T-helper 2 cell (primary cell): ENCODE measurements at regions not wholly inside any gene's neighbourhood (a gene's known extent, or its start where the extent isn't known, plus 50 kb on each side); places are given as distances from the start of the nearest gene placed in this dataset.
"Not testable (repeated sequence)": the region's sequence is repeated elsewhere in the genome, so short reads cannot be mapped to it uniquely, and the experiment has no call there.

Experiments used
- DNase-seq, 5 experiments: peaks; one replicate each; pipeline versions ENCODE4 v3.0.0 to v3.0.0-alpha.2; 2012 to 2022

- DNase-seq = no peak
Observed at GRCh38 chrX:74063426-74064155, 211.1 kb upstream of the XIST start.

- DNase-seq = no peak
Observed at GRCh38 chrX:74061879-74062278, 209.4 kb upstream of the XIST start.

- no peak for DNase-seq
Observed at GRCh38 chrX:74049126-74049525, 196.6 kb upstream of the XIST start.

- DNase-seq = not testable (repeated sequence)
Observed at GRCh38 chrX:74034066-74034465, 181.6 kb upstream of the XIST start.

DNA sequence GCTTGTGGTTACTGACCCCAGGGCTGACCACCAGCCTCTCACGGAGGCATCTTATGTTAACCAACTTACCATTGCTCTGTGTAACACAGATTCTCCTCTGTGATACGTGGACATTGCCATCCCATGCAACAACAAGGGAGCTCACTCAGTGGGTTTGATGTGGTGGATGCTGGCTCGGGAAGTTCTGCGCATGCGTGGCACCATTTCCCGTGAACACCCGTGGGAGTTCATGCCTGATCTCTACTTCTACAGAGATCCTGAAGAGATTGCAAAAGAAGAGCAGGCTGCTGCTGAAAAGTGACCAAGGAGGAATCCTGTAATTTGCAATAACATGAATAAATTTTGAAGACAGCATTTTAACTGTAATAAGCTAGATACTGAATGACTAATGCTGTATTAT, 179.0 kb upstream of the XIST start:
- not testable (repeated sequence) for DNase-seq

GRCh38 chrX:74030766-74031165, 178.3 kb upstream of the XIST start:
- not testable (repeated sequence) for DNase-seq

GRCh38 chrX:74025145-74025544, 172.6 kb upstream of the XIST start:
- not testable (repeated sequence) for DNase-seq

DNA sequence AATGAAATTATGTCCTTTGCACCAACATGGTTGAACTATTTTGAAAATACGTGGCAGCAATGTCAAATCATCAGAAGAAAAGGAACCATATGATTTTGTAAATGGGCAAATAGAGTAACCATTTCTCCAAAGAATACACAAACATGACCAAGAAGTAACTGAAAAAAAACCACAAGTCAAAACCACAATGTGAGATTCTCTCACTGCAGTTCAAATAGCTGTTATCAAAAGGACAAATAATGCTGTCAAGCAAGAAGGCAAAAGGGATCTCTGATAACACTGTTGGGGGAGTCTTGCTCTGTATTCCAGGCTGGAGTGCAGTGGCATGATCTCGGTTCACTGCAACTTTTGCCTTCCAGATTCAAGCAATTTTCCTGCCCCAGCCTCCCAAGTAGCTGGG, 170.7 kb upstream of the XIST start:
- peak in 1 of 5 experiments; percentile 59 for DNase-seq

- no peak for DNase-seq
Observed at GRCh38 chrX:74018253-74018652, 165.7 kb upstream of the XIST start.

GRCh38 chrX:74015379-74016019, 163.0 kb upstream of the XIST start:
- DNase-seq = peak; percentile 8 to 59 (median 38)

GRCh38 chrX:74009041-74009440, 156.5 kb upstream of the XIST start:
- no peak for DNase-seq

DNA sequence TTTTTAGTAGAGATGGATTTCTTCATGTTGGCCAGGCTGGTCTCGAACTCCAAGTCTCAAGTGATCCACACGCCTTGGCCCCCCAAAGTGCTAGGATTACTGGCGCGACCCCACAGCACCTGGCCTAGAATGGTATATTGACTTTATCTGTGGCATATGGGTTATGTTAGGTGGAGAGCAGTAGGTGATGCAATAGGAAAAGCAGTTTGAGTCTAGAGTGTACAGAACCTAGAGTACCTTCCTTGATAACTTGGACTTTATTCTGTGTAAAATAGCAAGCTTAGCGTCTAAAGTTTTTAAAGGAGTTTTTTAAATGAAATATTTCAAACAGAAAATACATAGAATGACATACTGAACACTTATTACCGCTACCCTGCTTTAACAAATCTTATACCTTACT, 139.5 kb upstream of the XIST start:
- no peak for DNase-seq

GRCh38 chrX:73987166-73987565, 134.7 kb upstream of the XIST start:
- no peak for DNase-seq

- no peak for DNase-seq
Observed at GRCh38 chrX:73979551-73980131, 127.1 kb upstream of the XIST start.

GRCh38 chrX:73977542-73978169, 125.1 kb upstream of the XIST start:
- DNase-seq = peak in 2 of 5 experiments; percentile 55 to 66

GRCh38 chrX:73967461-73967860, 114.9 kb upstream of the XIST start:
- DNase-seq = not testable (repeated sequence)

DNA sequence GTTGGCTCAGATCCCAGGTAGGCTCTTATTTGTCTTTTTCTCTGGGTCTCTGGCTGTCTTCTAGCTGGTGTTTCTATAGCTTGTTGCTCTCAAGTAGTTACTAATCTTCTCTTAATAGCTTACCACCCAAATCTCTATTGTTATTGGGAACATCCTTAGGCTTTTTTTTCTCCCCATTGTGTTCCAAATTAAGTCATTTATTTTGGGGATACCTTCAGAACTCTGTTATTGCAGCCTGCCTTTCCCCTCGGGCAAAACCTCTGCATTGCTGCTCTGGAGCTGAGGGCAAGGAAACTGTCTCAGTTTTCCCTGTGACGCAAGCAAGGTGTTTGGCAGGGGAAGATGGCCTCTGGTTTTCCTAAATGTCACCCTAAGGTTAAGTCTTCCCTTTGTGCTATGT, 113.3 kb upstream of the XIST start:
- DNase-seq = no peak

- DNase-seq = no peak
Observed at GRCh38 chrX:73964579-73964978, 112.1 kb upstream of the XIST start.

GRCh38 chrX:73963682-73964081, 111.2 kb upstream of the XIST start:
- no peak for DNase-seq

DNA sequence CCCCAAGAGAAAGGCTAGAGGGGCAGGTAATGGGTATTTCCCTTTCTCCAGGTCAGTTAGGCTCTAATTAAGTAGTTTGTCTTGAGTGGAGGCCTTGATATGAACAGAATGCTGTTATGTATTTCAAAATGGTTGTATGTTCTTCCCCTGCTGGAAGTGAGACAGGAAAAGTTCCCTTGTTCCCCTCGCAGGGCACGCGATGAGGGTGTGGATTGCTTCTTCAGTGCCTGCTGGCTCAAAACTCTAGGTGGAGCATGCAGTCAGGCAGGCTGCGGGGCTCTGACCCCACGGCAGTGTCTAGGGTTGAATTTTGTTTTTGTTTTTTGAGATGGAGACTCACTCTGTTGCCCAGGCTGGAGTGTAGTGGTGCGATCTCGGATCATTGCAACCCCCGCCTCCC, 110.4 kb upstream of the XIST start:
- no peak for DNase-seq

DNA sequence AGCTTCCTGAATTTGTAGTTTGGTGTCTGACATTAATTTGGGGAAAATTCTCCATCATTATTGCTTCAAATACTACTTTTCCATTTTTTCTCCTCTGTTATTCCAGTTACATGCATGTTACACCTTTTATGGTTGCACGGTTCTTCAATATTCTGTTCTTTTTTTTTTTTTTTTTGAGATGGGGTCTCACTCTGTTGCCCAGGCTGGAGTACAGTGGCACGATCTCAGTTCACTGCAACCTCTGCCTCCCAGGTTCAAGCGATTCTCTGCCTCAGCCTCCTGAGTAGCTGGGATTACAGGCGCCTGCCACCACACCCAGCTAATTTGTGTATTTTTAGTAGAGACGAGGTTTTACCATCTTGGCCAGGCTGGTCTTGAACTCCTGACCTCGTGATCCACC, 109.4 kb upstream of the XIST start:
- DNase-seq = not testable (repeated sequence)

- DNase-seq = peak in 1 of 5 experiments; percentile 19
Observed at GRCh38 chrX:73944563-73944908, 92.0 kb upstream of the XIST start.

DNA sequence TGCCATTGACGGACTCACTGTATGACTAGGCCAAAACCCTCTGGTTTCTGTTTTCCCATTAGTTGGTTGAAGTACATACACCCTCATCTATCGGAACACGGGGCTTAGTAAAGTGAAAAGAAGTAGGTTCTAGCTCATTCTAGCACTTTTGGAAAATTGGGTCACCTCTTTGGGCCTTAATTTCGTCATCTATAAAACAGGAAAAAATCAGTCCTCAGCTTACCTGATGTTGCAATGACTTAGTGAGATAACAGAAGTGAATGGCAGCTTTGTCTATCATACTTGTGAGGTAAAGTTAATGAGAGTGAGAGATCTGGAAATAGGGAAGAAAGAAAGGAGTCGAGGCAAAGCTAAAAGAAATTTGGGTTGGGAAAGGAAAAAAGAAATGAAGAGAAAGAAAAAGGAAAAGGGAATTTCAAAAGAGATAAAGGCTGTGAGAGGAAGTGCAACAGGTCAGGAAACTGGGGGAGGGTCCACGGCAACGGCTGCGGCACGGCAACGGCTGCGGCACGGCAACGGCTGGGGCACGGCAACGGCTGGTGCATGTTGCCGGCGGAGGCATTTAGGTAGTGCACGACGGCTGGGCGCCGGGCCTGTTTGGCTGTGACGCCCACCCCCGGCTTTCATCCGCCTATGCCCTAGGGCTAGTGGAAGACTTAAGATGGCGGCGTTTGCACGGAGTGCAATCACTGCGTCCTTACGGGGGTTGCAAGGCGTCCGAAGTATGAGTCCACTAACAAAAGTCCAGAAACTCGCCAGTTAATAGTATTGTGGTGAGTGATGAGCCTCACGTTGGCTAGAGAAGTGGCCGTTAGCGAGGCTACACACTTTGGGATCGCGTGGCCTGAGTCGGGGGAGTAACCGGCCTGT, 91.4 kb upstream of the XIST start:
- peak; percentile 55 to 93 (median 76) for DNase-seq
